ENCODE measurements at regions not wholly inside any gene's neighbourhood (a gene's known extent, or its start where the extent isn't known, plus 50 kb on each side); places are given as distances from the start of the nearest gene placed in this dataset.

- Histone ChIP-seq H3K4me1 (no peaks in the 10 kb centered on the region), H3K27ac (no peak overlapping the region), H3K27me3 (no peaks in the 10 kb centered on the region), H3K36me3 (no peaks in the 10 kb centered on the region), H3K4me3 (no peak overlapping the region), H3K9me3 (no peaks in the 10 kb centered on the region)
- DNase-seq: no peak
- intact Hi-C loops (cut with DNase I): no loop called here
- ATAC-seq: no peak
- no peak for TF ChIP-seq CTCF (IDR thresholded peaks at IDR 0.05)
These were observed 383.2 kb downstream of the METTL15 start for GRCh38 chr11:28491431-28491830.

- intact Hi-C loops (cut with DNase I): no loop called here
- H3K9me3 ChIP-seq: no peaks in the 10 kb centered on the region
- no peak overlapping the region for H3K27ac ChIP-seq
- DNase-seq (peak in 2 of 4 donors; percentile 33 to 55), ATAC-seq (no peak)
- no peaks in the 10 kb centered on the region for H3K4me1 ChIP-seq
- no peaks in the 10 kb centered on the region for H3K27me3 ChIP-seq
- no peak for TF ChIP-seq CTCF (IDR thresholded peaks at IDR 0.05)
- no peak overlapping the region for H3K4me3 ChIP-seq
- H3K36me3 ChIP-seq: no peaks in the 10 kb centered on the region
These were observed 382.7 kb downstream of the METTL15 start for GRCh38 chr11:28490773-28491382.

- H3K4me3 ChIP-seq: no peak overlapping the region
- no peak for ATAC-seq
- no peaks in the 10 kb centered on the region for H3K9me3 ChIP-seq
- H3K27ac ChIP-seq: no peak overlapping the region
- H3K27me3 ChIP-seq: no peaks in the 10 kb centered on the region
- no peaks in the 10 kb centered on the region for H3K4me1 ChIP-seq
- no peaks in the 10 kb centered on the region for H3K36me3 ChIP-seq
- DNase-seq: no peak
- intact Hi-C loops (cut with DNase I): no loop called here
- TF ChIP-seq CTCF (IDR thresholded peaks at IDR 0.05): no peak
These were observed 380.1 kb downstream of the METTL15 start for GRCh38 chr11:28488336-28488735.

GRCh38 chr11:28483072-28483867 lies 375.1 kb downstream of the METTL15 start:
- no peak for TF ChIP-seq CTCF (IDR thresholded peaks at IDR 0.05)
- Histone ChIP-seq H3K27me3 (no peaks in the 10 kb centered on the region), H3K9me3 (no peaks in the 10 kb centered on the region), H3K36me3 (no peaks in the 10 kb centered on the region), H3K4me3 (no peak overlapping the region), H3K4me1 (no peaks in the 10 kb centered on the region), H3K27ac (no peak overlapping the region)
- DNase-seq (no peak), ATAC-seq (no peak)
- intact Hi-C loops (cut with DNase I): no loop called here

- TF ChIP-seq CTCF (IDR thresholded peaks at IDR 0.05): no peak
- no peak for ATAC-seq
These were observed 374.5 kb downstream of the METTL15 start for GRCh38 chr11:28482666-28483065.

More at GRCh38 chr11:28482666-28483065, 374.5 kb downstream of the METTL15 start:
- DNase-seq: no peak
- Histone ChIP-seq H3K4me1 (no peaks in the 10 kb centered on the region), H3K27ac (no peak overlapping the region), H3K4me3 (no peak overlapping the region), H3K9me3 (no peaks in the 10 kb centered on the region), H3K27me3 (no peaks in the 10 kb centered on the region), H3K36me3 (no peaks in the 10 kb centered on the region)
- intact Hi-C loops (cut with DNase I): no loop called here

Data from left lung (tissue), 4 donors.